Psoas muscle (tissue), 7 donors: ENCODE measurements at regions not wholly inside any gene's neighbourhood (a gene's known extent, or its start where the extent isn't known, plus 50 kb on each side); places are given as distances from the start of the nearest gene placed in this dataset.

Source experiments
- ATAC-seq, 4 donors: fragments of 200-7000 bp; cut with Tn5 transposase; one replicate each; pipeline ENCODE4 v1.9.1; 2020; ENCODE audit warnings: moderate library complexity in 3 of 4, mild to moderate bottlenecking in 2 of 4
- DNase-seq, 2 donors: peaks; one replicate each; pipeline ENCODE4 v3.0.0-alpha.2; 2020
- H3K27ac ChIP-seq: fragments of 200-600 bp; one replicate; pipeline ENCODE4 v1.8.0; 2022
- H3K27me3 ChIP-seq, 3 donors: fragments of 200-600 bp in 1 of 3; one replicate each; pipeline versions ENCODE4 v1.6.1 to v1.8.0; 2013 to 2022; ENCODE audit warnings: low read length in 2 of 3, mild to moderate bottlenecking in 2 of 3, moderate library complexity in 1 of 3; ENCODE audit not compliant: insufficient read depth in 3 of 3
- H3K36me3 ChIP-seq, 2 donors: fragments of 200-600 bp in 1 of 2; one replicate each; pipeline versions ENCODE4 v1.6.1 to v1.8.0; 2013 to 2022; ENCODE audit warnings: low read depth in 1 of 2, mild to moderate bottlenecking in 1 of 2, moderate library complexity in 1 of 2; ENCODE audit not compliant: insufficient read depth in 1 of 2
- H3K4me1 ChIP-seq: fragments of 200-600 bp; one replicate; pipeline ENCODE4 v1.8.0; 2022
- H3K4me3 ChIP-seq: fragments of 200-600 bp; one replicate; pipeline ENCODE4 v1.8.0; 2022; ENCODE audit warnings: mild to moderate bottlenecking
- H3K9me3 ChIP-seq: fragments of 200-600 bp; one replicate; pipeline ENCODE4 v1.8.0; 2022
- CTCF ChIP-seq: fragments of 200-600 bp; IDR thresholded peaks from one replicate; pipeline ENCODE4 v1.8.0; 2022; ENCODE audit warnings: antibody characterized with exemption
- WGBS, 3 donors: extraction: QIAGEN DNeasy Blood & Tissue Kit; methylation state at CpG; one replicate each; pipeline versions ENCODE4 v1.1.6 to v1.1.7; 2013; 5-methylcytosine and 5-hydroxymethylcytosine counted together
- intact Hi-C, 2 donors: fragments of 100-400 bp; cut with DNase I; formaldehyde crosslinking; loops; one replicate each; pipeline versions ENCODE4 v1.11.0 to v1.14.2; 2022
- donor health status: healthy with polysubstance abuse.
- donor health status: DM: no; HTN: no; CAD: no; lungs with moderate emphysema.
- donor health status: Bipolar disorder and iron deficiency.
- donor health status: healthy.
- donor health status: DM: yes; HTN: yes; CAD: no.
- donor health status: DM: no; HTN: no; CAD: no.
- donor health status: DM: yes; HTN: yes; CAD: no.

- H3K36me3 ChIP-seq, result no peaks in the 10 kb centered on the region
- intact Hi-C loops, result no loop called here
- no peak overlapping the region for H3K27ac ChIP-seq
- no peak for ATAC-seq
- TF ChIP-seq CTCF, result no peak
- WGBS, 3 donors, result 62 to 68% (median 67%) methylated on average over 2 of the region's 2 CpGs
- H3K4me1 ChIP-seq, result no peaks in the 10 kb centered on the region
- no peak overlapping the region for H3K4me3 ChIP-seq
- no peaks in the 10 kb centered on the region for H3K27me3 ChIP-seq
- DNase-seq, result no peak
- no peaks in the 10 kb centered on the region for H3K9me3 ChIP-seq
These were observed 586.2 kb upstream of the AGA start for GRCh38 chr4:178028481-178028880.

GRCh38 chr4:178037459-178038214, 595.4 kb upstream of the AGA start:
- H3K36me3 ChIP-seq, result no peaks in the 10 kb centered on the region

GRCh38 chr4:178056996-178057395, 614.8 kb upstream of the AGA start:
- Histone ChIP-seq H3K27ac (no peak overlapping the region), H3K36me3 (no peaks in the 10 kb centered on the region), H3K4me1 (no peaks in the 10 kb centered on the region), H3K4me3 (no peak overlapping the region), H3K9me3 (no peaks in the 10 kb centered on the region), H3K27me3 (no peaks in the 10 kb centered on the region)
- intact Hi-C loops, result no loop called here
- no peak for ATAC-seq
- DNase-seq, result no peak
- 31 to 40% (median 39%) methylated on average over 1 of the region's 1 CpG for WGBS, 3 donors
- TF ChIP-seq CTCF, result no peak

More at GRCh38 chr4:178037459-178038214, 595.4 kb upstream of the AGA start:
- intact Hi-C loops, result no loop called here
- 80 to 84% (median 80%) methylated on average over 15 of the region's 15 CpGs for WGBS, 3 donors
- Histone ChIP-seq H3K9me3 (peaks cover 8% of the 10 kb centered on the region), H3K27ac (no peak overlapping the region), H3K4me3 (no peak overlapping the region), H3K27me3 (no peaks in the 10 kb centered on the region), H3K4me1 (no peaks in the 10 kb centered on the region)
- TF ChIP-seq CTCF, result no peak
- no peak for ATAC-seq
- DNase-seq, result no peak

GRCh38 chr4:178063568-178063967, 621.3 kb upstream of the AGA start:
- WGBS, 3 donors, result 29 to 44% (median 36%) methylated on average over 1 of the region's 1 CpG
- intact Hi-C loops, result no loop called here
- no peaks in the 10 kb centered on the region for H3K36me3 ChIP-seq
- no peak for TF ChIP-seq CTCF
- H3K4me3 ChIP-seq, result no peak overlapping the region
- ATAC-seq (no peak), DNase-seq (no peak)
- no peaks in the 10 kb centered on the region for H3K9me3 ChIP-seq
- no peaks in the 10 kb centered on the region for H3K4me1 ChIP-seq
- no peak overlapping the region for H3K27ac ChIP-seq
- no peaks in the 10 kb centered on the region for H3K27me3 ChIP-seq
